Lung (tissue), 11 donors: ENCODE measurements at regions not wholly inside any gene's neighbourhood (a gene's known extent, or its start where the extent isn't known, plus 50 kb on each side); places are given as distances from the start of the nearest gene placed in this dataset.

ENCODE experiments used
- ATAC-seq: fragments of 200-7000 bp; cut with Tn5 transposase; one replicate; pipeline ENCODE4 v1.9.1; 2020; ENCODE audit warnings: moderate number of reproducible peaks; ENCODE audit not compliant: insufficient read depth, low FRiP score
- DNase-seq, 3 donors: peaks; one replicate each; pipeline ENCODE4 v3.0.0-alpha.2; 2013 to 2017
- H3K27ac ChIP-seq, 2 donors: one replicate each; pipeline ENCODE4 v1.5.1; 2013; ENCODE audit warnings: mild to moderate bottlenecking in 2 of 2, moderate library complexity in 2 of 2, control low read depth in 1 of 2, inconsistent platforms in 1 of 2, low read depth in 1 of 2, low read length in 1 of 2
- H3K27me3 ChIP-seq, 3 donors: one replicate each; pipeline ENCODE4 v1.5.1; 2013; ENCODE audit warnings: low read length in 2 of 3; ENCODE audit not compliant: control insufficient read depth in 3 of 3, insufficient read depth in 3 of 3
- H3K36me3 ChIP-seq, 4 donors: one replicate each; pipeline ENCODE4 v1.5.1; 2013; ENCODE audit warnings: low read length in 4 of 4, mild to moderate bottlenecking in 1 of 4, moderate library complexity in 1 of 4; ENCODE audit not compliant: control insufficient read depth in 4 of 4, insufficient read depth in 4 of 4
- H3K4me1 ChIP-seq, 5 donors: one replicate each; pipeline ENCODE4 v1.5.1; 2013; ENCODE audit warnings: low read length in 5 of 5, mild to moderate bottlenecking in 2 of 5, moderate library complexity in 1 of 5; ENCODE audit not compliant: control insufficient read depth in 5 of 5, insufficient read depth in 5 of 5
- H3K4me3 ChIP-seq: one replicate; pipeline ENCODE4 v1.5.1; 2013; ENCODE audit warnings: mild to moderate bottlenecking, control low read depth, moderate library complexity
- H3K9ac ChIP-seq, 2 donors: one replicate each; pipeline ENCODE4 v1.5.1; 2013; ENCODE audit warnings: low read length in 2 of 2, control low read depth in 1 of 2; ENCODE audit not compliant: insufficient read depth in 1 of 2
- H3K9me3 ChIP-seq, 4 donors: one replicate each; pipeline ENCODE4 v1.5.1; 2013; ENCODE audit warnings: low read length in 3 of 4, mild to moderate bottlenecking in 1 of 4, moderate library complexity in 1 of 4; ENCODE audit not compliant: control insufficient read depth in 4 of 4, insufficient read depth in 3 of 4
- CTCF ChIP-seq: IDR thresholded peaks from 2 replicates; pipeline ENCODE4 v1.5.1; 2012; ENCODE audit warnings: mild to moderate bottlenecking; ENCODE audit errors: control extremely low read depth, extremely low read depth
- WGBS, 2 donors: extraction: QIAGEN DNeasy Blood & Tissue Kit; methylation state at CpG; one replicate each; pipeline ENCODE4 v1.1.7; 2013; 5-methylcytosine and 5-hydroxymethylcytosine counted together
- donor health status: control.
- donor health status: control.
- donor health status: Bipolar disorder and iron deficiency.
- donor health status: healthy.
- donor health status: DM: yes; HTN: yes; CAD: no.

GRCh38 chr9:73237140-73237539 lies 85.5 kb downstream of the ANXA1 start:
- no peaks in the 10 kb centered on the region for H3K9me3 ChIP-seq
- no peaks in the 10 kb centered on the region for H3K27me3 ChIP-seq
- no peak overlapping the region for H3K27ac ChIP-seq
- no peaks in the 10 kb centered on the region for H3K36me3 ChIP-seq
- ATAC-seq (no peak), DNase-seq (no peak)
- 48 to 63% methylated on average over 1 of the region's 1 CpG for WGBS, 2 donors
- H3K9ac ChIP-seq = no peak overlapping the region
- no peak overlapping the region for H3K4me3 ChIP-seq
- no peak for TF ChIP-seq CTCF
- H3K4me1 ChIP-seq = no peaks in the 10 kb centered on the region

GRCh38 chr9:73239570-73240265 lies 88.1 kb downstream of the ANXA1 start:
- H3K9ac ChIP-seq = no peak overlapping the region
- TF ChIP-seq CTCF = no peak
- H3K36me3 ChIP-seq = no peaks in the 10 kb centered on the region
- H3K9me3 ChIP-seq = no peaks in the 10 kb centered on the region
- ATAC-seq = no peak
- no peak overlapping the region for H3K4me3 ChIP-seq
- DNase-seq = no peak
- no peaks in the 10 kb centered on the region for H3K4me1 ChIP-seq
- no peaks in the 10 kb centered on the region for H3K27me3 ChIP-seq
- WGBS, 2 donors = 70 to 88% methylated on average over 2 of the region's 2 CpGs
- no peak overlapping the region for H3K27ac ChIP-seq

- Histone ChIP-seq H3K4me1 (no peaks in the 10 kb centered on the region), H3K36me3 (no peaks in the 10 kb centered on the region), H3K27ac (no peak overlapping the region), H3K4me3 (no peak overlapping the region), H3K9ac (no peak overlapping the region), H3K9me3 (no peaks in the 10 kb centered on the region), H3K27me3 (no peaks in the 10 kb centered on the region)
- TF ChIP-seq CTCF = no peak
- WGBS, 2 donors = 75 to 85% methylated on average over 2 of the region's 2 CpGs
- DNase-seq = no peak
- no peak for ATAC-seq
These were observed 91.4 kb downstream of the ANXA1 start for GRCh38 chr9:73243078-73243477.
